ENCODE measurements at regions not wholly inside any gene's neighbourhood (a gene's known extent, or its start where the extent isn't known, plus 50 kb on each side); places are given as distances from the start of the nearest gene placed in this dataset.
A peak's percentile ranks its signal among the peaks of the same experiment; 100 is the strongest.

DNA sequence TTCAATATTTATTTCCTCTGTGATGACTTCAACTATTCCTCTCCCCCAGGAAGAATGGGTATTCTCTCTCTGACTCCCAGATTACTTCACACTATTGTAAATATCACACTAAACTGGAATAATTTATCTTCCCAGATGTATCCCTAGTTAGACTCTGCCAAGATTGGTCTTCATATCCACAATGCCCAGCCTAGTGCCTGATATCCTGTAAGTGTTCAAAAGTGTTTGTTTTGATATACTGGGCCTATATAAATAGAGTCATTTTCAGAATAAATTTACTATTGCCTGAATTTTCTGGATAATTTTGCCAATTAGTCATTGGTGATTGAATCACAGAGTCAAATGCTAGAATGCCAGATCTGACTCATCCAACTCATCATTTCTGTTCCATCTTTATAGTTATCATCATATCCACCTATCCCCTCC lies 143.7 kb upstream of the TNC start:
- POLR2A ChIA-PET = interaction anchor here (1.0 kb wide), 1 partner anchor 143 kb away, joined by 5 read pairs; the partner anchor contains the start of gene TNC
- ATAC-seq (peak; percentile 30 to 56; a peak in 3 of 6 replicates), FAIRE-seq (peak; percentile 80), DNase-seq (ENCODE audit: low read depth in 1 of 2, low spot score in 1 of 2) (peak; percentile 22 to 57)
- Histone ChIP-seq H3K4me1 (peaks cover 40% of the 10 kb centered on the region), H3K4me3 (no peak overlapping the region), H3K27ac (peak overlapping the region; percentile 55 to 63; a peak in 5 of 6 replicates), H3K9me3 (no peaks in the 10 kb centered on the region), H3K4me2 (peak overlapping the region; percentile 77)
- CTCF ChIA-PET = no interaction called here
- TF ChIP-seq EHF (CRISPR knock-in tag; IDR thresholded peaks at IDR 0.05) (no peak), RCOR1 (IDR thresholded peaks at IDR 0.05; ENCODE audit: low read depth, low read length) (no peak), RNF2 (IDR thresholded peaks at IDR 0.05; ENCODE audit: borderline replicate concordance, low read depth) (no peak), CBX8 (IDR thresholded peaks at IDR 0.05) (no peak), GATA3 (IDR thresholded peaks at IDR 0.05; ENCODE audit: borderline replicate concordance) (peak; percentile 72), HOXB5 (CRISPR knock-in tag; IDR thresholded peaks at IDR 0.05) (no peak), MYC (IDR thresholded peaks at IDR 0.05; ENCODE audit: borderline replicate concordance, low read length) (no peak), JUN (IDR thresholded peaks at IDR 0.05) (0 out of 5 replicates have a peak, but pooled peaks of 1 of the 2 experiments have one; percentile 15), HEYL (CRISPR knock-in tag; IDR thresholded peaks at IDR 0.05) (no peak), NFE2L2 (conservative IDR thresholded peaks at IDR 0.05; ENCODE audit: low read length) (no peak), MAFK (IDR thresholded peaks at IDR 0.05; ENCODE audit: partially characterized antibody) (no peak), KDM5A (IDR thresholded peaks at IDR 0.05) (no peak), NPAS2 (CRISPR knock-in tag; IDR thresholded peaks at IDR 0.05; ENCODE audit: borderline replicate concordance) (no peak), HDAC2 (IDR thresholded peaks at IDR 0.05) (no peak), POLR2AphosphoS2 (conservative IDR thresholded peaks at IDR 0.05; ENCODE audit: low read length) (no peak), SREBF2 (IDR thresholded peaks at IDR 0.05) (no peak), POLR2A (IDR thresholded peaks at IDR 0.05; ENCODE audit: low read length) (no peak), ZFP36 (IDR thresholded peaks at IDR 0.05; ENCODE audit: borderline replicate concordance, partially characterized antibody) (no peak), ESRRA (IDR thresholded peaks at IDR 0.05; ENCODE audit: borderline replicate concordance, low read length) (no peak), EHMT2 (IDR thresholded peaks at IDR 0.05; ENCODE audit: low read depth) (no peak), EP300 (IDR thresholded peaks at IDR 0.05) (peak; percentile 36 to 46; a peak in 2 of 5 replicates), CBX2 (IDR thresholded peaks at IDR 0.05; ENCODE audit: borderline replicate concordance, low read depth) (no peak), RAD21 (conservative IDR thresholded peaks at IDR 0.05 in 1 of 2, IDR thresholded peaks at IDR 0.05 in 1 of 2) (no peak), FOSL2 (IDR thresholded peaks at IDR 0.05) (peak; percentile 58; the same call in 1 of the 2 replicates), FOSL2 (CRISPR knock-in tag; IDR thresholded peaks at IDR 0.05) (peak; percentile 78), HOXB13 (CRISPR knock-in tag; IDR thresholded peaks at IDR 0.05; ENCODE audit: low read depth) (no peak), ZNF302 (CRISPR knock-in tag; IDR thresholded peaks at IDR 0.05) (no peak), TFCP2L1 (CRISPR knock-in tag; IDR thresholded peaks at IDR 0.05) (no peak), NR3C1 (IDR thresholded peaks at IDR 0.05) (no peak), RFX5 (IDR thresholded peaks at IDR 0.05) (no peak), RARB (CRISPR knock-in tag; IDR thresholded peaks at IDR 0.05) (no peak), BHLHE40 (IDR thresholded peaks at IDR 0.05; ENCODE audit: low read depth, low read length) (no peak), ZSCAN20 (CRISPR knock-in tag; IDR thresholded peaks at IDR 0.05) (no peak), JUNB (IDR thresholded peaks at IDR 0.05) (peak; percentile 82), SMC3 (IDR thresholded peaks at IDR 0.05) (0 out of 3 replicates have a peak, but pooled peaks have one; percentile 8), FOSB (CRISPR knock-in tag; IDR thresholded peaks at IDR 0.05) (no peak), CHD2 (IDR thresholded peaks at IDR 0.05; ENCODE audit: low read length, partially characterized antibody) (no peak)
- TF ChIP-seq, protein P1, sequence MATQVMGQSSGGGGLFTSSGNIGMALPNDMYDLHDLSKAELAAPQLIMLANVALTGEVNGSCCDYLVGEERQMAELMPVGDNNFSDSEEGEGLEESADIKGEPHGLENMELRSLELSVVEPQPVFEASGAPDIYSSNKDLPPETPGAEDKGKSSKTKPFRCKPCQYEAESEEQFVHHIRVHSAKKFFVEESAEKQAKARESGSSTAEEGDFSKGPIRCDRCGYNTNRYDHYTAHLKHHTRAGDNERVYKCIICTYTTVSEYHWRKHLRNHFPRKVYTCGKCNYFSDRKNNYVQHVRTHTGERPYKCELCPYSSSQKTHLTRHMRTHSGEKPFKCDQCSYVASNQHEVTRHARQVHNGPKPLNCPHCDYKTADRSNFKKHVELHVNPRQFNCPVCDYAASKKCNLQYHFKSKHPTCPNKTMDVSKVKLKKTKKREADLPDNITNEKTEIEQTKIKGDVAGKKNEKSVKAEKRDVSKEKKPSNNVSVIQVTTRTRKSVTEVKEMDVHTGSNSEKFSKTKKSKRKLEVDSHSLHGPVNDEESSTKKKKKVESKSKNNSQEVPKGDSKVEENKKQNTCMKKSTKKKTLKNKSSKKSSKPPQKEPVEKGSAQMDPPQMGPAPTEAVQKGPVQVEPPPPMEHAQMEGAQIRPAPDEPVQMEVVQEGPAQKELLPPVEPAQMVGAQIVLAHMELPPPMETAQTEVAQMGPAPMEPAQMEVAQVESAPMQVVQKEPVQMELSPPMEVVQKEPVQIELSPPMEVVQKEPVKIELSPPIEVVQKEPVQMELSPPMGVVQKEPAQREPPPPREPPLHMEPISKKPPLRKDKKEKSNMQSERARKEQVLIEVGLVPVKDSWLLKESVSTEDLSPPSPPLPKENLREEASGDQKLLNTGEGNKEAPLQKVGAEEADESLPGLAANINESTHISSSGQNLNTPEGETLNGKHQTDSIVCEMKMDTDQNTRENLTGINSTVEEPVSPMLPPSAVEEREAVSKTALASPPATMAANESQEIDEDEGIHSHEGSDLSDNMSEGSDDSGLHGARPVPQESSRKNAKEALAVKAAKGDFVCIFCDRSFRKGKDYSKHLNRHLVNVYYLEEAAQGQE (IDR thresholded peaks at IDR 0.05) = no peak
- TF ChIP-seq, protein P2, sequence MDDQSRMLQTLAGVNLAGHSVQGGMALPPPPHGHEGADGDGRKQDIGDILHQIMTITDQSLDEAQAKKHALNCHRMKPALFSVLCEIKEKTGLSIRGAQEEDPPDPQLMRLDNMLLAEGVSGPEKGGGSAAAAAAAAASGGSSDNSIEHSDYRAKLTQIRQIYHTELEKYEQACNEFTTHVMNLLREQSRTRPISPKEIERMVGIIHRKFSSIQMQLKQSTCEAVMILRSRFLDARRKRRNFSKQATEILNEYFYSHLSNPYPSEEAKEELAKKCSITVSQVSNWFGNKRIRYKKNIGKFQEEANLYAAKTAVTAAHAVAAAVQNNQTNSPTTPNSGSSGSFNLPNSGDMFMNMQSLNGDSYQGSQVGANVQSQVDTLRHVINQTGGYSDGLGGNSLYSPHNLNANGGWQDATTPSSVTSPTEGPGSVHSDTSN (IDR thresholded peaks at IDR 0.05) = no peak
- TF ChIP-seq, protein P3, sequence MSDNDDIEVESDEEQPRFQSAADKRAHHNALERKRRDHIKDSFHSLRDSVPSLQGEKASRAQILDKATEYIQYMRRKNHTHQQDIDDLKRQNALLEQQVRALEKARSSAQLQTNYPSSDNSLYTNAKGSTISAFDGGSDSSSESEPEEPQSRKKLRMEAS (IDR thresholded peaks at IDR 0.05) = no peak
- TF ChIP-seq, protein P4, sequence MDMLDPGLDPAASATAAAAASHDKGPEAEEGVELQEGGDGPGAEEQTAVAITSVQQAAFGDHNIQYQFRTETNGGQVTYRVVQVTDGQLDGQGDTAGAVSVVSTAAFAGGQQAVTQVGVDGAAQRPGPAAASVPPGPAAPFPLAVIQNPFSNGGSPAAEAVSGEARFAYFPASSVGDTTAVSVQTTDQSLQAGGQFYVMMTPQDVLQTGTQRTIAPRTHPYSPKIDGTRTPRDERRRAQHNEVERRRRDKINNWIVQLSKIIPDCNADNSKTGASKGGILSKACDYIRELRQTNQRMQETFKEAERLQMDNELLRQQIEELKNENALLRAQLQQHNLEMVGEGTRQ (IDR thresholded peaks at IDR 0.05) = no peak
- TF ChIP-seq, protein P5, sequence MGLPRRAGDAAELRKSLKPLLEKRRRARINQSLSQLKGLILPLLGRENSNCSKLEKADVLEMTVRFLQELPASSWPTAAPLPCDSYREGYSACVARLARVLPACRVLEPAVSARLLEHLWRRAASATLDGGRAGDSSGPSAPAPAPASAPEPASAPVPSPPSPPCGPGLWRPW (IDR thresholded peaks at IDR 0.05) = no peak
